ENCODE measurements at regions not wholly inside any gene's neighbourhood (a gene's known extent, or its start where the extent isn't known, plus 50 kb on each side); places are given as distances from the start of the nearest gene placed in this dataset.

- no peak overlapping the region for H3K27ac ChIP-seq (ENCODE audit: low read depth, low read length)
- H3K9me3 ChIP-seq (ENCODE audit: low read length) = no peaks in the 10 kb centered on the region
- no peak overlapping the region for H3K4me3 Mint-ChIP-seq
- H3K36me3 ChIP-seq (ENCODE audit: insufficient read depth, low read length) = no peaks in the 10 kb centered on the region
- no peaks in the 10 kb centered on the region for H3K4me1 Mint-ChIP-seq
- H3K27me3 Mint-ChIP-seq = peaks cover 7 to 26% of the 10 kb centered on the region in 2 donors
- H3K27ac Mint-ChIP-seq = no peak overlapping the region
- H3K4me1 ChIP-seq (ENCODE audit: insufficient read depth, low read length) = no peaks in the 10 kb centered on the region
- ChIA-PET CTCF (no interaction called here), POLR2A (no interaction called here)
- no peak overlapping the region for H3K4me3 ChIP-seq (ENCODE audit: low read length)
- H3K9me3 Mint-ChIP-seq = no peaks in the 10 kb centered on the region
- DNase-seq = no peak
- H3K36me3 Mint-ChIP-seq = no peaks in the 10 kb centered on the region
- no peaks in the 10 kb centered on the region for H3K27me3 ChIP-seq (ENCODE audit: insufficient read depth, low read length, poor library complexity, severe bottlenecking)
These were observed 67.7 kb downstream of the AKR1B1 start for GRCh38 chr7:134391223-134391622.

DNA sequence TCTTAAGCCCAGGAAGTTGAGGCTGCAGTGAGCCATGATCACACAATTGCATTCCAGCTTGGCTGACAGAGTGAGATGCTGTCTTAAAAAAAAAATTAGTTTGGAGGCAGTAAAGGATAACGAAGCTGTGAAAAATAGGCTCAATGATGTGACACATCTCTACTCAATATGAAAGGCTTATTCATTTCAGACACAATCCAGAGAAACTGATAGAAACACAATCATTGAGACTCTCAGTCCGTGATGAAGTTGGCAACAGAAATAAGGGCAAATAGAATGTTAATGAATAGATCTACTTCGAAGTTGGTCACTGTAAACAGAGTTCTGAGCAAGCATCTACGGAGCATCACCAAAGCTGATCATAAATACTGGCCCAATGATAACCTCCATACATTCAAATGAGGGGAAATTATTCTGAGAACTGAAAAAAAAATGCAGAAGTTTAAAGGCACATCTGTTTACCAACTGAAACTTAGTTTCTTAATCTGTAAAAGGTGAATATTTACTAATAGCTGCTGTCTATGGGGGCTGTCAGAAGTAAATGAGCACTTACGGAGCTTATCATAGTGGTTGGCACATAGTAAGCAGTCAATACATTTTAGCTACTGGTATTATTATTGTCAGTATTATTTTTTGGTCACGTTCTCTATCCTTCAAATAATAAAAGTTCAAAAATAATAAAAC is 70.4 kb downstream of the AKR1B1 start:
- CTCF ChIA-PET = no interaction called here
- POLR2A ChIA-PET = no interaction called here
- no peaks in the 10 kb centered on the region for H3K36me3 Mint-ChIP-seq

DNA sequence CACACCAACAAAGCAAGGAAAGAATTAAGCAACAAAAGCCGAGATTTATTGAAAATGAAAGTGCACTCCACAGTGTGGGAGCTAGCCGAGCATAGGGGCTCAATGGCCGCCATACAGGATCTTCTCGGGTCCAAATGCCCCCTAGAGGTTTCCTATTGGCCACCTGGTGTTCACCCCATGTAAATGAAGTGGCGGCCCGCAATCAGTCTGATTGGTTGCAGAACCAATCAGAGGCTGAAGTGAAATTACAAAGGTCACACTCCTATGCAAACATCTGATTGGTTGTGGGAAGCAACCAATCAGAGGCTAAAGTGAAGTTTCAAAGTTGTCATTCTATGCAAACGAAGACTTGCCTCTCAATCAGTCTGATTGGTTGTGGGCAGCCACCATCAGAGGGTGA is 61.8 kb upstream of the SLC35B4 start:
- Histone ChIP-seq H3K36me3 (ENCODE audit: insufficient read depth, low read length) (no peaks in the 10 kb centered on the region), H3K27ac (ENCODE audit: low read depth, low read length) (no peak overlapping the region), H3K4me3 (ENCODE audit: low read length) (no peak overlapping the region), H3K27me3 (ENCODE audit: insufficient read depth, low read length, poor library complexity, severe bottlenecking) (no peaks in the 10 kb centered on the region), H3K4me1 (ENCODE audit: insufficient read depth, low read length) (no peaks in the 10 kb centered on the region), H3K9me3 (ENCODE audit: low read length) (no peaks in the 10 kb centered on the region)
- peaks cover 0 to 1% (median 0%) of the 10 kb centered on the region in 3 donors for H3K4me1 Mint-ChIP-seq
- no peak for DNase-seq
- H3K27ac Mint-ChIP-seq = no peak overlapping the region
- H3K4me3 Mint-ChIP-seq = peak overlapping the region in 2 of 7 donors; percentile 39 to 44
- peaks cover 0 to 1% (median 0%) of the 10 kb centered on the region in 5 donors for H3K9me3 Mint-ChIP-seq
- no peaks in the 10 kb centered on the region for H3K36me3 Mint-ChIP-seq
- POLR2A ChIA-PET = no interaction called here
- CTCF ChIA-PET = no interaction called here
- peaks cover 9 to 37% of the 10 kb centered on the region in 2 donors for H3K27me3 Mint-ChIP-seq

More for the DNA sequence above, 70.4 kb downstream of the AKR1B1 start:
- Histone ChIP-seq H3K9me3 (ENCODE audit: low read length) (no peaks in the 10 kb centered on the region), H3K27ac (ENCODE audit: low read depth, low read length) (no peak overlapping the region), H3K27me3 (ENCODE audit: insufficient read depth, low read length, poor library complexity, severe bottlenecking) (no peaks in the 10 kb centered on the region), H3K36me3 (ENCODE audit: insufficient read depth, low read length) (no peaks in the 10 kb centered on the region), H3K4me3 (ENCODE audit: low read length) (no peak overlapping the region), H3K4me1 (ENCODE audit: insufficient read depth, low read length) (no peaks in the 10 kb centered on the region)
- Mint-ChIP-seq H3K9me3 (no peaks in the 10 kb centered on the region), H3K27me3 (peaks cover 5 to 24% of the 10 kb centered on the region in 2 donors), H3K4me3 (no peak overlapping the region), H3K27ac (no peak overlapping the region), H3K4me1 (no peaks in the 10 kb centered on the region)
- no peak for DNase-seq

DNA sequence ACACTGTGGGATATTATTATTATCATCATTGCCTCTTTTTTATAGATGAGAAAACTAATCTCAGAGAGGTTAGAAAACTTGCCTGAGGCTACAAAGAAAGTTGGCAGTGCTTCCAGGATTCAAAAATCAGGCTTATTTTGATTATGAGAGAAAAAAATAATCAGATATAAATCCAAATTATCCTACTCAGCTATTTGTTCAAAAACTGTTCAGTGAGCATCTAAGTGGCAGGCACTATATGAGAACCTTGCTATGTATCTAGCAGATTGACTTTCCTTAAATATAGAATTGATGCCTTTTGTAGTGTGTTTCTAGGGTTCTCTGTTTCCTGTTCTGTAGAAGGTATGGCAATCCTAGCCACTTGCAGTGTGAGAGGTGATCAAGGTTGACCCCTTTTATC is 60.0 kb upstream of the SLC35B4 start:
- Histone ChIP-seq H3K27me3 (ENCODE audit: insufficient read depth, low read length, poor library complexity, severe bottlenecking) (no peaks in the 10 kb centered on the region), H3K4me3 (ENCODE audit: low read length) (no peak overlapping the region), H3K27ac (ENCODE audit: low read depth, low read length) (no peak overlapping the region), H3K9me3 (ENCODE audit: low read length) (no peaks in the 10 kb centered on the region), H3K36me3 (ENCODE audit: insufficient read depth, low read length) (no peaks in the 10 kb centered on the region), H3K4me1 (ENCODE audit: insufficient read depth, low read length) (no peaks in the 10 kb centered on the region)
- H3K4me1 Mint-ChIP-seq = peaks cover 0 to 1% (median 0%) of the 10 kb centered on the region in 3 donors
- peaks cover 9 to 38% of the 10 kb centered on the region in 2 donors for H3K27me3 Mint-ChIP-seq
- POLR2A ChIA-PET = no interaction called here
- no peak overlapping the region for H3K27ac Mint-ChIP-seq
- H3K36me3 Mint-ChIP-seq = no peaks in the 10 kb centered on the region
- H3K9me3 Mint-ChIP-seq = peaks cover 0 to 1% (median 0%) of the 10 kb centered on the region in 5 donors
- CTCF ChIA-PET = no interaction called here
- no peak overlapping the region for H3K4me3 Mint-ChIP-seq
- DNase-seq = no peak

DNA sequence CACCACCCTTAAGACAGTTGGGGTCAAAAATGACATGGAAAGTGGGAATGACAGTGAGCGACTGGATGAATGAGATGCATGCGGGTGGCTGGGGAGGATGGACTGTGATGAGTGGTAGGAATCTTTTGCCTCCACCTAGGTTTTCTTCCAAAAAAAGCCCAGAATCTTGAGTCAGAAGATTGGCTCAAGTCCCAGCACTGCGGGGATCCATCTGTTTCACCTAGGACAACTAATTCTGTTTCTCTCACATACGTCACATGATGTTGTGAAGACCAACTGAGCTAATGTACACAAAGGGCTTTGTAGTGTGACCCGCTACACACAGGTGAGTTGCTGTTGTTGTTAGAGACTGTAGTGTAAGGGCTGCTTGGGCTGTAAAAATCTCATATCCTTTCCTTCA is 58.5 kb upstream of the SLC35B4 start:
- H3K4me3 ChIP-seq (ENCODE audit: low read length) = no peak overlapping the region
- H3K36me3 Mint-ChIP-seq = no peaks in the 10 kb centered on the region
- no peaks in the 10 kb centered on the region for H3K9me3 Mint-ChIP-seq
- ChIA-PET CTCF (no interaction called here), POLR2A (no interaction called here)
- no peak overlapping the region for H3K27ac ChIP-seq (ENCODE audit: low read depth, low read length)
- no peaks in the 10 kb centered on the region for H3K36me3 ChIP-seq (ENCODE audit: insufficient read depth, low read length)
- H3K27me3 Mint-ChIP-seq = peaks cover 7 to 46% of the 10 kb centered on the region in 2 donors
- H3K27ac Mint-ChIP-seq = no peak overlapping the region
- H3K4me1 ChIP-seq (ENCODE audit: insufficient read depth, low read length) = no peaks in the 10 kb centered on the region
- H3K9me3 ChIP-seq (ENCODE audit: low read length) = no peaks in the 10 kb centered on the region
- H3K4me3 Mint-ChIP-seq = no peak overlapping the region
- peaks cover 0 to 1% (median 0%) of the 10 kb centered on the region in 3 donors for H3K4me1 Mint-ChIP-seq
- no peak for DNase-seq
- H3K27me3 ChIP-seq (ENCODE audit: insufficient read depth, low read length, poor library complexity, severe bottlenecking) = no peaks in the 10 kb centered on the region

DNA sequence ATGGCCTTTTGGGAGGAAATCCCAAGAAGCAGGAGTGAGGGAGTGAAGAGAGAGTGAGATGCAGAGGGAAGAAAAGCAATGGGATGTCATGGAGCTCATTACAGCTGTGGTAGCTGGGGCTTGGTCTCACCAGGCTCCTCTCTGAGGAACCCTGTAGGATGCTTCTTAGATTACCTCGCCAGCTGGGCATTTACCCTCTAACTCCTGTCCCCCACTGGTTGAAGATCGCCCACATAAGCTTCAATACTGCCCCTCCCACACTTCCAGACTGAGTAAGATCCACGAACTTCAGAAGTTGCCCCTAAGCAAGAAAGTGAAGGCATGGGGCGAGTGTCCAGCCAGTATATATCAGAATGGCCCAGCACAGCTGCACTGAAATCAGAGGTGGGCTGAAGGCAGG is 58.1 kb upstream of the SLC35B4 start:
- H3K4me3 ChIP-seq (ENCODE audit: low read length) = no peak overlapping the region
- Mint-ChIP-seq H3K4me3 (no peak overlapping the region), H3K27ac (no peak overlapping the region), H3K4me1 (peaks cover 0 to 1% (median 0%) of the 10 kb centered on the region in 3 donors), H3K27me3 (peaks cover 10 to 50% of the 10 kb centered on the region in 2 donors), H3K36me3 (no peaks in the 10 kb centered on the region), H3K9me3 (no peaks in the 10 kb centered on the region)
- ChIA-PET CTCF (no interaction called here), POLR2A (no interaction called here)
- no peaks in the 10 kb centered on the region for H3K27me3 ChIP-seq (ENCODE audit: insufficient read depth, low read length, poor library complexity, severe bottlenecking)
- no peaks in the 10 kb centered on the region for H3K9me3 ChIP-seq (ENCODE audit: low read length)
- H3K36me3 ChIP-seq (ENCODE audit: insufficient read depth, low read length) = no peaks in the 10 kb centered on the region
- H3K27ac ChIP-seq (ENCODE audit: low read depth, low read length) = no peak overlapping the region
- H3K4me1 ChIP-seq (ENCODE audit: insufficient read depth, low read length) = no peaks in the 10 kb centered on the region
- no peak for DNase-seq

- H3K27me3 Mint-ChIP-seq = peaks cover 10 to 52% of the 10 kb centered on the region in 2 donors
These were observed 57.6 kb upstream of the SLC35B4 start for GRCh38 chr7:134374291-134374690.

GRCh38 chr7:134372858-134373257 is 56.1 kb upstream of the SLC35B4 start:
- peaks cover 10 to 58% of the 10 kb centered on the region in 2 donors for H3K27me3 Mint-ChIP-seq
- no peak for DNase-seq
- POLR2A ChIA-PET = no interaction called here
- Histone ChIP-seq H3K4me3 (ENCODE audit: low read length) (no peak overlapping the region), H3K9me3 (ENCODE audit: low read length) (no peaks in the 10 kb centered on the region), H3K36me3 (ENCODE audit: insufficient read depth, low read length) (no peaks in the 10 kb centered on the region), H3K4me1 (ENCODE audit: insufficient read depth, low read length) (no peaks in the 10 kb centered on the region), H3K27ac (ENCODE audit: low read depth, low read length) (no peak overlapping the region), H3K27me3 (ENCODE audit: insufficient read depth, low read length, poor library complexity, severe bottlenecking) (no peaks in the 10 kb centered on the region)
- H3K27ac Mint-ChIP-seq = no peak overlapping the region
- H3K4me3 Mint-ChIP-seq = no peak overlapping the region
- CTCF ChIA-PET = no interaction called here
- H3K9me3 Mint-ChIP-seq = no peaks in the 10 kb centered on the region
- no peaks in the 10 kb centered on the region for H3K36me3 Mint-ChIP-seq
- no peaks in the 10 kb centered on the region for H3K4me1 Mint-ChIP-seq

More at GRCh38 chr7:134374291-134374690, 57.6 kb upstream of the SLC35B4 start:
- Mint-ChIP-seq H3K4me3 (no peak overlapping the region), H3K27ac (no peak overlapping the region), H3K9me3 (no peaks in the 10 kb centered on the region), H3K36me3 (no peaks in the 10 kb centered on the region), H3K4me1 (peaks cover 0 to 1% (median 0%) of the 10 kb centered on the region in 3 donors)
- Histone ChIP-seq H3K4me3 (ENCODE audit: low read length) (no peak overlapping the region), H3K27ac (ENCODE audit: low read depth, low read length) (no peak overlapping the region), H3K4me1 (ENCODE audit: insufficient read depth, low read length) (no peaks in the 10 kb centered on the region), H3K27me3 (ENCODE audit: insufficient read depth, low read length, poor library complexity, severe bottlenecking) (no peaks in the 10 kb centered on the region), H3K36me3 (ENCODE audit: insufficient read depth, low read length) (no peaks in the 10 kb centered on the region), H3K9me3 (ENCODE audit: low read length) (no peaks in the 10 kb centered on the region)
- CTCF ChIA-PET = no interaction called here
- no peak for DNase-seq
- POLR2A ChIA-PET = no interaction called here
